ENCODE measurements at regions not wholly inside any gene's neighbourhood (a gene's known extent, or its start where the extent isn't known, plus 50 kb on each side); places are given as distances from the start of the nearest gene placed in this dataset.

GRCh38 chr3:22542311-22542710, 660.8 kb upstream of the UBE2E2 start:
- Mint-ChIP-seq H3K27me3 (ENCODE audit: low read depth) (no peaks in the 10 kb centered on the region), H3K9me3 (peaks cover 14% of the 10 kb centered on the region), H3K4me3 (no peak overlapping the region), H3K36me3 (no peaks in the 10 kb centered on the region), H3K27ac (no peak overlapping the region), H3K4me1 (no peaks in the 10 kb centered on the region)
- ChIA-PET CTCF (no interaction called here), POLR2A (no interaction called here)
- TF ChIP-seq JAZF1 (CRISPR knock-in tag; IDR thresholded peaks at IDR 0.05) (no peak), SMAD4 (CRISPR knock-in tag; IDR thresholded peaks at IDR 0.05) (no peak), CREM (CRISPR knock-in tag; IDR thresholded peaks at IDR 0.05) (no peak), NR2C2 (CRISPR knock-in tag; IDR thresholded peaks at IDR 0.05) (no peak), MXD4 (CRISPR knock-in tag; IDR thresholded peaks at IDR 0.05; ENCODE audit: borderline replicate concordance) (no peak), FOXK1 (CRISPR knock-in tag; IDR thresholded peaks at IDR 0.05) (no peak), CBFB (CRISPR knock-in tag; IDR thresholded peaks at IDR 0.05; ENCODE audit: low read depth) (no peak), GRHL2 (CRISPR knock-in tag; IDR thresholded peaks at IDR 0.05; ENCODE audit: insufficient replicate concordance, severe bottlenecking) (no peak), OVOL2 (CRISPR knock-in tag; IDR thresholded peaks at IDR 0.05; ENCODE audit: borderline replicate concordance) (no peak), ZNF138 (CRISPR knock-in tag; conservative IDR thresholded peaks at IDR 0.05) (no peak), RELA (CRISPR knock-in tag; IDR thresholded peaks at IDR 0.05; ENCODE audit: borderline replicate concordance) (no peak), ZNF263 (CRISPR knock-in tag; IDR thresholded peaks at IDR 0.05; ENCODE audit: low read depth) (no peak)
- TF ChIP-seq, protein P1, sequence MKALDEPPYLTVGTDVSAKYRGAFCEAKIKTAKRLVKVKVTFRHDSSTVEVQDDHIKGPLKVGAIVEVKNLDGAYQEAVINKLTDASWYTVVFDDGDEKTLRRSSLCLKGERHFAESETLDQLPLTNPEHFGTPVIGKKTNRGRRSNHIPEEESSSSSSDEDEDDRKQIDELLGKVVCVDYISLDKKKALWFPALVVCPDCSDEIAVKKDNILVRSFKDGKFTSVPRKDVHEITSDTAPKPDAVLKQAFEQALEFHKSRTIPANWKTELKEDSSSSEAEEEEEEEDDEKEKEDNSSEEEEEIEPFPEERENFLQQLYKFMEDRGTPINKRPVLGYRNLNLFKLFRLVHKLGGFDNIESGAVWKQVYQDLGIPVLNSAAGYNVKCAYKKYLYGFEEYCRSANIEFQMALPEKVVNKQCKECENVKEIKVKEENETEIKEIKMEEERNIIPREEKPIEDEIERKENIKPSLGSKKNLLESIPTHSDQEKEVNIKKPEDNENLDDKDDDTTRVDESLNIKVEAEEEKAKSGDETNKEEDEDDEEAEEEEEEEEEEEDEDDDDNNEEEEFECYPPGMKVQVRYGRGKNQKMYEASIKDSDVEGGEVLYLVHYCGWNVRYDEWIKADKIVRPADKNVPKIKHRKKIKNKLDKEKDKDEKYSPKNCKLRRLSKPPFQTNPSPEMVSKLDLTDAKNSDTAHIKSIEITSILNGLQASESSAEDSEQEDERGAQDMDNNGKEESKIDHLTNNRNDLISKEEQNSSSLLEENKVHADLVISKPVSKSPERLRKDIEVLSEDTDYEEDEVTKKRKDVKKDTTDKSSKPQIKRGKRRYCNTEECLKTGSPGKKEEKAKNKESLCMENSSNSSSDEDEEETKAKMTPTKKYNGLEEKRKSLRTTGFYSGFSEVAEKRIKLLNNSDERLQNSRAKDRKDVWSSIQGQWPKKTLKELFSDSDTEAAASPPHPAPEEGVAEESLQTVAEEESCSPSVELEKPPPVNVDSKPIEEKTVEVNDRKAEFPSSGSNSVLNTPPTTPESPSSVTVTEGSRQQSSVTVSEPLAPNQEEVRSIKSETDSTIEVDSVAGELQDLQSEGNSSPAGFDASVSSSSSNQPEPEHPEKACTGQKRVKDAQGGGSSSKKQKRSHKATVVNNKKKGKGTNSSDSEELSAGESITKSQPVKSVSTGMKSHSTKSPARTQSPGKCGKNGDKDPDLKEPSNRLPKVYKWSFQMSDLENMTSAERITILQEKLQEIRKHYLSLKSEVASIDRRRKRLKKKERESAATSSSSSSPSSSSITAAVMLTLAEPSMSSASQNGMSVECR (CRISPR knock-in tag; IDR thresholded peaks at IDR 0.05; ENCODE audit: borderline replicate concordance): no peak
- TF ChIP-seq, protein P2, sequence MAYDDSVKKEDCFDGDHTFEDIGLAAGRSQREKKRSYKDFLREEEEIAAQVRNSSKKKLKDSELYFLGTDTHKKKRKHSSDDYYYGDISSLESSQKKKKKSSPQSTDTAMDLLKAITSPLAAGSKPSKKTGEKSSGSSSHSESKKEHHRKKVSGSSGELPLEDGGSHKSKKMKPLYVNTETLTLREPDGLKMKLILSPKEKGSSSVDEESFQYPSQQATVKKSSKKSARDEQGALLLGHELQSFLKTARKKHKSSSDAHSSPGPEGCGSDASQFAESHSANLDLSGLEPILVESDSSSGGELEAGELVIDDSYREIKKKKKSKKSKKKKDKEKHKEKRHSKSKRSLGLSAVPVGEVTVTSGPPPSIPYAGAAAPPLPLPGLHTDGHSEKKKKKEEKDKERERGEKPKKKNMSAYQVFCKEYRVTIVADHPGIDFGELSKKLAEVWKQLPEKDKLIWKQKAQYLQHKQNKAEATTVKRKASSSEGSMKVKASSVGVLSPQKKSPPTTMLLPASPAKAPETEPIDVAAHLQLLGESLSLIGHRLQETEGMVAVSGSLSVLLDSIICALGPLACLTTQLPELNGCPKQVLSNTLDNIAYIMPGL (CRISPR knock-in tag; IDR thresholded peaks at IDR 0.05): no peak
- TF ChIP-seq, protein P3, sequence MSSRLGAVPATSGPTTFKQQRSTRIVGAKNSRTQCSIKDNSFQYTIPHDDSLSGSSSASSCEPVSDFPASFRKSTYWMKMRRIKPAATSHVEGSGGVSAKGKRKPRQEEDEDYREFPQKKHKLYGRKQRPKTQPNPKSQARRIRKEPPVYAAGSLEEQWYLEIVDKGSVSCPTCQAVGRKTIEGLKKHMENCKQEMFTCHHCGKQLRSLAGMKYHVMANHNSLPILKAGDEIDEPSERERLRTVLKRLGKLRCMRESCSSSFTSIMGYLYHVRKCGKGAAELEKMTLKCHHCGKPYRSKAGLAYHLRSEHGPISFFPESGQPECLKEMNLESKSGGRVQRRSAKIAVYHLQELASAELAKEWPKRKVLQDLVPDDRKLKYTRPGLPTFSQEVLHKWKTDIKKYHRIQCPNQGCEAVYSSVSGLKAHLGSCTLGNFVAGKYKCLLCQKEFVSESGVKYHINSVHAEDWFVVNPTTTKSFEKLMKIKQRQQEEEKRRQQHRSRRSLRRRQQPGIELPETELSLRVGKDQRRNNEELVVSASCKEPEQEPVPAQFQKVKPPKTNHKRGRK (CRISPR knock-in tag; IDR thresholded peaks at IDR 0.05; ENCODE audit: borderline replicate concordance): no peak
- TF ChIP-seq, protein P4, sequence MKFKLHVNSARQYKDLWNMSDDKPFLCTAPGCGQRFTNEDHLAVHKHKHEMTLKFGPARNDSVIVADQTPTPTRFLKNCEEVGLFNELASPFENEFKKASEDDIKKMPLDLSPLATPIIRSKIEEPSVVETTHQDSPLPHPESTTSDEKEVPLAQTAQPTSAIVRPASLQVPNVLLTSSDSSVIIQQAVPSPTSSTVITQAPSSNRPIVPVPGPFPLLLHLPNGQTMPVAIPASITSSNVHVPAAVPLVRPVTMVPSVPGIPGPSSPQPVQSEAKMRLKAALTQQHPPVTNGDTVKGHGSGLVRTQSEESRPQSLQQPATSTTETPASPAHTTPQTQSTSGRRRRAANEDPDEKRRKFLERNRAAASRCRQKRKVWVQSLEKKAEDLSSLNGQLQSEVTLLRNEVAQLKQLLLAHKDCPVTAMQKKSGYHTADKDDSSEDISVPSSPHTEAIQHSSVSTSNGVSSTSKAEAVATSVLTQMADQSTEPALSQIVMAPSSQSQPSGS (CRISPR knock-in tag; IDR thresholded peaks at IDR 0.05; ENCODE audit: borderline replicate concordance, low read depth): no peak
- ATAC-seq: no peak
- no peak for DNase-seq (ENCODE audit: low spot score)

DNA sequence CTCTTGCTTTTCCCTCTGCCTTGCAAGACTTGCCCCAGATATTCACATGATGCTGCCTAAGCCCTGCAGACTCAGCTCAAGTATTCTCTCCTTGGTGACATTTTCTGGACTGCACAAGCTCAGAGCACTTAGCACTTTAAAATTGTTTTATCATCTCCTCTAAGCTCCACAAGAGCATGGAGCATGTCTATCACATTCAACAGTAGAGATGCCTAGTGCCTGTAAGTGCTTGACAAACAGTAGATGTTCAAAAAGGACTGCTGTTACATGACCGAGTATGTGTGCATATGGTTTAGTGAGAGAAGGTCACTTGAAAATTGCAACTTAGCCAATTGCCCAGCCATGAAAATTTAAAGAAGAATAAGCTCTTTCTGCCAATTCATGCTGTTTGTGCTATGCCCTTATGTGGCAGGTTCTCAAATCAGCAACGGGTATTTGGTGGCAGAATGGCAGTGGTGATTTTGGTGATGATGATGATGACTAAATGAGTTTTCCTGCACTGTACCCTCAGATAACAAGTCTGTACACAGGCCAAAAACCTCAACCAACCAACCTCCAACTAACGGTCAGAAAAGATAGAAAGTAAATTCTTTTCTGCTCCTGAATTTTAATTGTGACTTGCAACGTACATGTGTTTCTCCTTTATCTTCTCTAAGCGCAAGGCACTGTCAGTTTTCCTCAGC, 647.2 kb upstream of the UBE2E2 start:
- no peak for TF ChIP-seq RORB (CRISPR knock-in tag; IDR thresholded peaks at IDR 0.05)
- no peak for TF ChIP-seq ZBTB21 (CRISPR knock-in tag; IDR thresholded peaks at IDR 0.05; ENCODE audit: borderline replicate concordance)
- no peak for TF ChIP-seq NR2C2 (CRISPR knock-in tag; IDR thresholded peaks at IDR 0.05)
- TF ChIP-seq ESRRA (CRISPR knock-in tag; IDR thresholded peaks at IDR 0.05; ENCODE audit: borderline replicate concordance): no peak
- TF ChIP-seq FOXK1 (CRISPR knock-in tag; IDR thresholded peaks at IDR 0.05): no peak
- no peak for TF ChIP-seq NFYB (CRISPR knock-in tag; conservative IDR thresholded peaks at IDR 0.05; ENCODE audit: low read depth)
- TF ChIP-seq ZNF423 (CRISPR knock-in tag; IDR thresholded peaks at IDR 0.05): no peak
- TF ChIP-seq SOX15 (CRISPR knock-in tag; IDR thresholded peaks at IDR 0.05): no peak
- no peak for TF ChIP-seq CBFB (CRISPR knock-in tag; IDR thresholded peaks at IDR 0.05; ENCODE audit: low read depth)
- no peak for TF ChIP-seq ZNF219 (CRISPR knock-in tag; IDR thresholded peaks at IDR 0.05; ENCODE audit: borderline replicate concordance)
- no peak for TF ChIP-seq ZNF232 (CRISPR knock-in tag; IDR thresholded peaks at IDR 0.05)
- Mint-ChIP-seq H3K27ac (no peak overlapping the region), H3K36me3 (no peaks in the 10 kb centered on the region), H3K9me3 (no peaks in the 10 kb centered on the region), H3K4me1 (no peaks in the 10 kb centered on the region), H3K27me3 (ENCODE audit: low read depth) (no peaks in the 10 kb centered on the region; the same call in 1 of the 2 replicates), H3K4me3 (no peak overlapping the region)
- POLR2A ChIA-PET: no interaction called here
- DNase-seq (ENCODE audit: low spot score): no peak
- ATAC-seq: no peak
- CTCF ChIA-PET: no interaction called here

Data from WTC11 (cell line).